ENCODE measurements at regions not wholly inside any gene's neighbourhood (a gene's known extent, or its start where the extent isn't known, plus 50 kb on each side); places are given as distances from the start of the nearest gene placed in this dataset.
A peak's percentile ranks its signal among the peaks of the same experiment; 100 is the strongest.

DNA sequence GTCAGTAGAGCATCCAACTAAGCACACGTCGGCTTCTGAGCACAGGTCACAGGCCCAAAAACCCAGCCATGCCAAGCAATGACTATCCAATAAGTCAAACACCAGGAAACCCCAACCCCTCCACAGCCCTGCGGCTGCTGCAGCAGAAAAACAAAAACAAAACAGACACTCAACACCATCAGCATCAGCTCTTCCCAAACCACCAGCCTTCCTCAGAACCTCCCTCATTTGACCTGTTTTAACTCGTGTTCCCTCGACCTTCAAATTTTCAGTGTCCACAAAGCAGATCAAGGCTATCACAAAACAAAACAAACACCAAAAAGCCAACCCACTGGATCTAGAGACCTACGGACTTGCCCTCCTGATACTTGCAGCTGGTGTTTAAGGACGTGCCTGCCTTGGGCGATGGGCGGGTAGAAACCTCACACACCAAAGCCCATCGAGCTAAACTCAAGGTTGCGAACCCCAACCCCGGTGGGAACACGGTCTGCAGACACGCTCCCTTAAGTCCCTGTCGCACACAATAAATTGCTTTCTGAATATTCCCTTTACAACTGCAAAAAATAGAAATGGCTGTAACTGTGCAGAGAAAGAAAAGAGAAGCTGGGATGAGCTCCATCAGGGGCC, 247.1 kb upstream of the ANKRD55 start:
- Histone ChIP-seq H3T11ph (ENCODE audit: low read length) (no peak overlapping the region), H2BK120ac (ENCODE audit: low read depth, low read length, poor library complexity, severe bottlenecking) (no peak overlapping the region), H3K23me2 (ENCODE audit: insufficient read length, low read depth, low read length, poor library complexity, severe bottlenecking) (peaks cover 12% of the 10 kb centered on the region), H3K27ac (ENCODE audit: insufficient read length, low read depth, low read length) (no peak overlapping the region), H3K18ac (ENCODE audit: insufficient read length, low read depth, low read length) (no peak overlapping the region), H3K79me2 (ENCODE audit: insufficient read depth, low read length) (no peaks in the 10 kb centered on the region), H3K9ac (ENCODE audit: extremely low read depth, insufficient read length, low read length) (peak overlapping the region; percentile 12), H3K14ac (ENCODE audit: insufficient read depth, low read length) (no peak overlapping the region), H3K4ac (ENCODE audit: low read depth, low read length) (no peak overlapping the region), H3K56ac (ENCODE audit: insufficient read length, low read depth, low read length) (no peak overlapping the region), H2BK12ac (ENCODE audit: insufficient read length, low read depth, low read length) (no peak overlapping the region), H2AK5ac (ENCODE audit: insufficient read length, low read length) (no peak overlapping the region), H2BK15ac (ENCODE audit: low read depth, low read length) (no peak overlapping the region), H4K8ac (replicated peaks; ENCODE audit: insufficient read length, low read depth, low read length) (no peak overlapping the region), H3K79me1 (ENCODE audit: insufficient read depth, low read depth, low read length, poor library complexity, severe bottlenecking) (no peaks in the 10 kb centered on the region), H3K4me1 (ENCODE audit: insufficient read depth, low read length) (no peaks in the 10 kb centered on the region), H2AFZ (ENCODE audit: low read length) (no peak overlapping the region), H2BK5ac (ENCODE audit: insufficient read length, low read length) (no peak overlapping the region), H3K4me2 (ENCODE audit: insufficient read depth, insufficient read length, low read length) (peak overlapping the region; percentile 79), H4K91ac (ENCODE audit: insufficient read length, low read depth, low read length) (no peak overlapping the region), H3K23ac (ENCODE audit: insufficient read length, low read depth, low read length) (no peak overlapping the region), H2BK20ac (ENCODE audit: low read depth, low read length, poor library complexity, severe bottlenecking) (no peak overlapping the region), H4K20me1 (ENCODE audit: control insufficient read depth, insufficient read depth, insufficient read length) (no peaks in the 10 kb centered on the region), H3K27me3 (ENCODE audit: insufficient read depth, low read length) (peaks cover 4% of the 10 kb centered on the region; the same call in 1 of the 2 replicates), H4K5ac (ENCODE audit: insufficient read length, low read depth, low read length) (no peak overlapping the region), H3K9me3 (ENCODE audit: control insufficient read depth, low read depth, low read length) (no peaks in the 10 kb centered on the region)
- Mint-ChIP-seq H3K36me3 (ENCODE audit: insufficient read depth in 1 of 3, low read depth in 3 of 3) (no peaks in the 10 kb centered on the region), H3K9me3 (no peaks in the 10 kb centered on the region; a peak in 1 of 5 replicates), H3K4me3 (peak overlapping the region; percentile 69 to 71), H3K27me3 (ENCODE audit: low read depth) (peaks cover 49% of the 10 kb centered on the region), H3K27ac (peak overlapping the region in 1 of 3 experiments; percentile 40; a peak in 1 of 7 replicates), H3K4me1 (peaks cover 13 to 17% of the 10 kb centered on the region in 2 experiments)
- TF ChIP-seq, protein P1, sequence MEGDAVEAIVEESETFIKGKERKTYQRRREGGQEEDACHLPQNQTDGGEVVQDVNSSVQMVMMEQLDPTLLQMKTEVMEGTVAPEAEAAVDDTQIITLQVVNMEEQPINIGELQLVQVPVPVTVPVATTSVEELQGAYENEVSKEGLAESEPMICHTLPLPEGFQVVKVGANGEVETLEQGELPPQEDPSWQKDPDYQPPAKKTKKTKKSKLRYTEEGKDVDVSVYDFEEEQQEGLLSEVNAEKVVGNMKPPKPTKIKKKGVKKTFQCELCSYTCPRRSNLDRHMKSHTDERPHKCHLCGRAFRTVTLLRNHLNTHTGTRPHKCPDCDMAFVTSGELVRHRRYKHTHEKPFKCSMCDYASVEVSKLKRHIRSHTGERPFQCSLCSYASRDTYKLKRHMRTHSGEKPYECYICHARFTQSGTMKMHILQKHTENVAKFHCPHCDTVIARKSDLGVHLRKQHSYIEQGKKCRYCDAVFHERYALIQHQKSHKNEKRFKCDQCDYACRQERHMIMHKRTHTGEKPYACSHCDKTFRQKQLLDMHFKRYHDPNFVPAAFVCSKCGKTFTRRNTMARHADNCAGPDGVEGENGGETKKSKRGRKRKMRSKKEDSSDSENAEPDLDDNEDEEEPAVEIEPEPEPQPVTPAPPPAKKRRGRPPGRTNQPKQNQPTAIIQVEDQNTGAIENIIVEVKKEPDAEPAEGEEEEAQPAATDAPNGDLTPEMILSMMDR (conservative IDR thresholded peaks at IDR 0.05) = no peak
- no peak for DNase-seq
- no CpG with 5 or more reads among the region's 15 CpGs for WGBS (ENCODE audit: extremely low coverage, insufficient read length, low lambda C conversion rate)

Measured in H9 (cell line).